Stomach (tissue), 8 donors: ENCODE measurements at regions not wholly inside any gene's neighbourhood (a gene's known extent, or its start where the extent isn't known, plus 50 kb on each side); places are given as distances from the start of the nearest gene placed in this dataset.

Experiments used
- DNase-seq, 2 donors: peaks; one replicate each; pipeline versions ENCODE4 v3.0.0 to v3.0.0-alpha.2; 2013 to 2019
- H3K27ac ChIP-seq, 5 donors: fragments of 200-600 bp in 4 of 5; sonication (generic) in 4 of 5; one replicate each; pipeline ENCODE4 v1.5.1; 2013 to 2019; ENCODE audit warnings: mild to moderate bottlenecking in 1 of 5, moderate library complexity in 1 of 5
- H3K27me3 ChIP-seq, 3 donors: fragments of 200-600 bp; sonication (generic); one replicate each; pipeline ENCODE4 v1.5.1; 2017 to 2019; ENCODE audit warnings: mixed run types in 1 of 3
- H3K36me3 ChIP-seq, 4 donors: fragments of 200-600 bp; sonication (generic); 1 replicate in 3 of 4; 2 replicates in 1 of 4; pipeline ENCODE4 v1.5.1; 2016 to 2019
- H3K4me1 ChIP-seq, 4 donors: fragments of 200-600 bp; sonication (generic); one replicate each; pipeline ENCODE4 v1.5.1; 2016 to 2019
- H3K4me3 ChIP-seq, 4 donors: fragments of 200-600 bp; sonication (generic) in 3 of 4; one replicate each; pipeline ENCODE4 v1.5.1; 2016 to 2019; ENCODE audit warnings: mild to moderate bottlenecking in 1 of 4
- H3K9me3 ChIP-seq, 4 donors: fragments of 200-600 bp; sonication (generic); one replicate each; pipeline ENCODE4 v1.5.1; 2016 to 2019
- CTCF ChIP-seq, 7 experiments: fragments of 450-650 bp in 4 of 7; fragments of 200-600 bp in 3 of 7; sonication (generic) in 3 of 7; IDR thresholded peaks; one replicate each; pipeline ENCODE4 v1.5.1; 2016 to 2019; ENCODE audit warnings: antibody characterized with exemption in 7 of 7, control low read depth in 2 of 7, mild to moderate bottlenecking in 1 of 7
- EP300 ChIP-seq: sonication (generic); formaldehyde crosslinking; IDR thresholded peaks from one replicate; pipeline ENCODE4 v1.6.1; 2017; ENCODE audit warnings: antibody characterized with exemption
- POLR2A ChIP-seq, 4 donors: fragments of 450-650 bp; IDR thresholded peaks; one replicate each; pipeline ENCODE4 v1.6.1; 2016; ENCODE audit warnings: antibody characterized with exemption in 4 of 4, control low read depth in 2 of 4, mild to moderate bottlenecking in 1 of 4, moderate library complexity in 1 of 4
- POLR2AphosphoS5 ChIP-seq, 3 donors: sonication (generic); formaldehyde crosslinking; IDR thresholded peaks; one replicate each; pipeline ENCODE4 v1.6.1; 2016; ENCODE audit warnings: antibody characterized with exemption in 3 of 3
- WGBS, 5 donors: extraction: QIAGEN DNeasy Blood & Tissue Kit in 3 of 5; methylation state at CpG; one replicate each; pipeline versions ENCODE4 v1.1.5 to v1.1.7; 2013 to 2018; 5-methylcytosine and 5-hydroxymethylcytosine counted together
- intact Hi-C: fragments of 100-400 bp; cut with DNase I; formaldehyde crosslinking; loops from one replicate; pipeline ENCODE4 v1.15.1; 2023; ENCODE audit warnings: low total_unique reads
- donor health status: healthy with polysubstance abuse.
- donor health status: Bipolar disorder and iron deficiency.
- donor health status: healthy.

- Histone ChIP-seq H3K9me3 (no peaks in the 10 kb centered on the region), H3K27me3 (no peaks in the 10 kb centered on the region), H3K4me3 (no peak overlapping the region), H3K27ac (no peak overlapping the region), H3K36me3 (no peaks in the 10 kb centered on the region), H3K4me1 (peaks cover 0 to 26% (median 5%) of the 10 kb centered on the region in 4 donors)
- WGBS, 5 donors = 59 to 75% (median 70%) methylated on average over 9 of the region's 9 CpGs
- TF ChIP-seq POLR2AphosphoS5 (IDR thresholded peaks at IDR 0.05) = no peak
- TF ChIP-seq POLR2A (IDR thresholded peaks at IDR 0.05) = no peak
- TF ChIP-seq CTCF (IDR thresholded peaks at IDR 0.05) = no peak
- no peak for TF ChIP-seq EP300
- intact Hi-C loops = loop anchor here (5.0 kb wide), 1 partner anchor 510 kb away; no protein-coding TSS in a partner anchor
- DNase-seq = peak in 1 of 2 donors; percentile 66
These were observed 94.5 kb upstream of the UPP2 start for GRCh38 chr2:158006961-158007719.

GRCh38 chr2:158004126-158004764 lies 97.4 kb upstream of the UPP2 start:
- H3K9me3 ChIP-seq = no peaks in the 10 kb centered on the region
- no peaks in the 10 kb centered on the region for H3K27me3 ChIP-seq
- no peak overlapping the region for H3K27ac ChIP-seq
- no peaks in the 10 kb centered on the region for H3K36me3 ChIP-seq
- TF ChIP-seq CTCF (IDR thresholded peaks at IDR 0.05) (no peak), POLR2A (IDR thresholded peaks at IDR 0.05) (no peak), EP300 (no peak), POLR2AphosphoS5 (IDR thresholded peaks at IDR 0.05) (no peak)
- H3K4me3 ChIP-seq = no peak overlapping the region
- peaks cover 0 to 10% (median 1%) of the 10 kb centered on the region in 4 donors for H3K4me1 ChIP-seq
- intact Hi-C loops = no loop called here
- 53 to 65% (median 58%) methylated on average over 8 of the region's 8 CpGs for WGBS, 5 donors
- no peak for DNase-seq

DNA sequence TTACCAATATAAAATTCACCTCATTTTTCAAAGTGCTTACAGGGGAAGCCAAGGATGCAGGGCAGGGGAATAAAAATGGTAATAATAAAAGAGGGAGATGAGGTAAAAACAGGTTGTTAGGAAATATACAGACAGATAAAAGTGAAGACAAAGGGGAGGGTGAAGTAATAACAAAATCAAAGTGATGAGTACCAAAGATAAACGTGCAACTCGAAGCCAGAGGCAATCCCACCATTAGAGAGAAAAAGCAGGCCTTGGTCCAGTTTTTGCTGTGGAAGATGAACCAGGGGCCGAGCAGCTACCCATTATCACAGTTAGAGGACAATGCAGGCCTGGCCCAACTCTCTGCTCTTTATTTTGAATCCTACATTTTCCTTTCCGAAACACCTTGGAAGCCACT lies 99.6 kb upstream of the UPP2 start:
- Histone ChIP-seq H3K27me3 (no peaks in the 10 kb centered on the region), H3K4me3 (no peak overlapping the region), H3K4me1 (peaks cover 0 to 4% (median 0%) of the 10 kb centered on the region in 4 donors), H3K27ac (no peak overlapping the region), H3K36me3 (no peaks in the 10 kb centered on the region), H3K9me3 (no peaks in the 10 kb centered on the region)
- intact Hi-C loops = no loop called here
- DNase-seq = no peak
- TF ChIP-seq EP300 (no peak), CTCF (IDR thresholded peaks at IDR 0.05) (no peak), POLR2AphosphoS5 (IDR thresholded peaks at IDR 0.05) (no peak), POLR2A (IDR thresholded peaks at IDR 0.05) (no peak)
- 77 to 93% (median 90%) methylated on average over 4 of the region's 4 CpGs for WGBS, 5 donors

- H3K9me3 ChIP-seq = no peaks in the 10 kb centered on the region
- TF ChIP-seq EP300 = no peak
- no peak for TF ChIP-seq CTCF (IDR thresholded peaks at IDR 0.05)
- no peak for TF ChIP-seq POLR2AphosphoS5 (IDR thresholded peaks at IDR 0.05)
- no peak for TF ChIP-seq POLR2A (IDR thresholded peaks at IDR 0.05)
- WGBS, 5 donors = 15 to 42% (median 31%) methylated on average over 1 of the region's 1 CpG
- no peak for DNase-seq
- intact Hi-C loops = no loop called here
- H3K27me3 ChIP-seq = no peaks in the 10 kb centered on the region
- no peaks in the 10 kb centered on the region for H3K36me3 ChIP-seq
- no peak overlapping the region for H3K4me3 ChIP-seq
- no peaks in the 10 kb centered on the region for H3K4me1 ChIP-seq
- H3K27ac ChIP-seq = no peak overlapping the region
These were observed 104.9 kb upstream of the UPP2 start for GRCh38 chr2:157996799-157997198.
